K562 (cell line): ENCODE measurements at regions not wholly inside any gene's neighbourhood (a gene's known extent, or its start where the extent isn't known, plus 50 kb on each side); places are given as distances from the start of the nearest gene placed in this dataset.

ENCODE experiments used
- ATAC-seq: fragments of 200-7000 bp; cut with Tn5 transposase; 3 replicates; pipeline ENCODE4 v1.9.1; 2020; ENCODE audit warnings: moderate library complexity
- BruUV-seq: library from RNA; stranded (reverse); fragments of 400-500 nt; replicated peaks from 2 replicates; lab custom pipeline; 2021; lab: Mats Ljungman, UMichigan
- CTCF ChIA-PET: fragments of 300-600 bp; formaldehyde crosslinking; extraction: SDS; loops from one replicate; lab custom pipeline; 2021; ENCODE audit warnings: low intra/inter-chr PET ratio; lab: Yijun Ruan, JAX
- POLR2A ChIA-PET: fragments of 300-600, 350-650 bp; sonication (Branson Sonifier 250); formaldehyde crosslinking; extraction: SDS; loops from one replicate; lab custom pipeline; 2021; ENCODE audit warnings: antibody characterized with exemption, inconsistent platforms; lab: Yijun Ruan, JAX
- DNase-seq, 4 experiments: peaks; one replicate each; pipeline versions ENCODE4 v3.0.0 to v3.0.0-alpha.2; 2011 to 2018; ENCODE audit warnings: low spot score in 3 of 4, mixed read lengths in 3 of 4; ENCODE audit errors: extremely low read depth in 1 of 4
- FAIRE-seq: peaks from 2 replicates; lab custom pipeline; 2011; peaks lifted over from hg19 to GRCh38; lab: Jason Lieb, UNC
- H2AFZ ChIP-seq: 2 replicates; pipeline ENCODE4 v1.6.0; 2011; ENCODE audit warnings: low read depth, low read length, control low read depth, inconsistent platforms
- H3K27ac ChIP-seq: fragments of 200-600 bp; 3 replicates; pipeline ENCODE4 v1.8.0; 2011; ENCODE audit warnings: low read depth, mild to moderate bottlenecking, control low read depth, inconsistent platforms, low read length, moderate library complexity, mixed read lengths; ENCODE audit errors: extremely low read depth
- H3K27me3 ChIP-seq, 2 experiments: fragments of 300-600 bp in 1 of 2; 2 replicates in 1 of 2; 3 replicates in 1 of 2; pipeline versions ENCODE4 v1.6.0 to v1.8.0; 2011; ENCODE audit warnings: inconsistent platforms in 2 of 2, low read length in 2 of 2, mild to moderate bottlenecking in 1 of 2, mixed read lengths in 1 of 2, moderate library complexity in 1 of 2; ENCODE audit not compliant: control insufficient read depth in 2 of 2, insufficient read depth in 2 of 2
- H3K36me3 ChIP-seq: fragments of 300-600 bp; 3 replicates; pipeline ENCODE4 v1.8.0; 2011; ENCODE audit warnings: mild to moderate bottlenecking, low read length, inconsistent platforms; ENCODE audit not compliant: control insufficient read depth, insufficient read depth
- H3K4me1 ChIP-seq, 2 experiments: fragments of 200-600 bp in 1 of 2; replicated peaks in 1 of 2; 2 replicates in 1 of 2; 3 replicates in 1 of 2; pipeline versions ENCODE4 v1.5.1 to v1.8.0; 2011; ENCODE audit warnings: inconsistent platforms in 2 of 2, low read length in 2 of 2, mild to moderate bottlenecking in 1 of 2, mixed read lengths in 1 of 2, moderate library complexity in 1 of 2; ENCODE audit not compliant: control insufficient read depth in 2 of 2, insufficient read depth in 2 of 2
- H3K4me2 ChIP-seq: 2 replicates; pipeline ENCODE4 v1.6.1; 2011; ENCODE audit warnings: low read length, control low read depth, inconsistent platforms, mixed read lengths; ENCODE audit not compliant: insufficient read depth
- H3K4me3 ChIP-seq: fragments of 200-600 bp; sonication (generic), shearing (Covaris generic); 2 replicates; pipeline ENCODE4 v1.5.1; 2016; ENCODE audit warnings: control low read depth, inconsistent platforms
- H3K79me2 ChIP-seq: fragments of 200-600 bp; 3 replicates; pipeline ENCODE4 v1.8.0; 2011; ENCODE audit warnings: low read length, inconsistent platforms; ENCODE audit not compliant: control insufficient read depth, insufficient read depth
- H3K9ac ChIP-seq, 2 experiments: 2 replicates each; pipeline versions ENCODE4 v1.6.0 to v1.6.1; 2011; ENCODE audit warnings: low read depth in 2 of 2, low read length in 2 of 2, control low read depth in 1 of 2, inconsistent platforms in 1 of 2, mild to moderate bottlenecking in 1 of 2, mixed read lengths in 1 of 2; ENCODE audit not compliant: insufficient read depth in 1 of 2
- H3K9me1 ChIP-seq: one replicate; pipeline ENCODE4 v1.6.0; 2011; ENCODE audit warnings: inconsistent platforms, mild to moderate bottlenecking, low read length, moderate library complexity; ENCODE audit not compliant: control insufficient read depth, insufficient read depth
- H3K9me3 ChIP-seq: replicated peaks from 2 replicates; pipeline ENCODE4 v1.5.1; 2011; ENCODE audit warnings: low read depth, low read length, inconsistent platforms; ENCODE audit not compliant: control insufficient read depth, insufficient read depth
- H4K20me1 ChIP-seq: replicated peaks from 2 replicates; pipeline ENCODE4 v1.6.1; 2011; ENCODE audit warnings: low read length, inconsistent platforms, mixed read lengths; ENCODE audit not compliant: control insufficient read depth, insufficient read depth
- CAMTA2 ChIP-seq: fragments of 250-450 bp; sonication (Bioruptor Pico); conservative IDR thresholded peaks from 2 replicates; pipeline ENCODE4 v1.5.1; 2022
- ERF ChIP-seq: fragments of 450-650 bp; formaldehyde crosslinking; IDR thresholded peaks from 2 replicates; pipeline ENCODE4 v1.4.0; 2020; ENCODE audit warnings: mild to moderate bottlenecking, mixed read lengths
- PURB ChIP-seq: sonication (generic); formaldehyde crosslinking; IDR thresholded peaks from 2 replicates; pipeline ENCODE4 v1.9.0; 2021; ENCODE audit warnings: low read depth, mild to moderate bottlenecking, missing genetic modification reagents
- PYGO2 ChIP-seq: fragments of 450-650 bp; IDR thresholded peaks from 2 replicates; pipeline ENCODE4 v1.6.1; 2016; ENCODE audit warnings: mild to moderate bottlenecking, missing genetic modification characterization, moderate library complexity, missing compliant biosample characterization
- RCOR1 ChIP-seq, 2 experiments: IDR thresholded peaks; 2 replicates each; pipeline ENCODE4 v1.6.1; 2012; ENCODE audit warnings: low read depth in 2 of 2, low read length in 2 of 2, borderline replicate concordance in 1 of 2, improper control_type of control experiment in 1 of 2
- SREBF2 ChIP-seq: sonication (generic); formaldehyde crosslinking; IDR thresholded peaks from 2 replicates; pipeline ENCODE4 v1.4.0; 2020; ENCODE audit warnings: mild to moderate bottlenecking, missing genetic modification reagents
- ZFP30 ChIP-seq: fragments of 250-450 bp; sonication (Bioruptor Pico); IDR thresholded peaks from 2 replicates; pipeline ENCODE4 v1.8.0; 2022; ENCODE audit warnings: moderate library complexity, mild to moderate bottlenecking, inconsistent platforms, borderline replicate concordance
- ZNF197 ChIP-seq: fragments of 200-800 bp; sonication (Bioruptor generic); IDR thresholded peaks from 2 replicates; pipeline ENCODE4 v1.6.1; 2016; ENCODE audit warnings: low read depth, missing genetic modification characterization, missing compliant biosample characterization
- ZNF41 ChIP-seq: fragments of 250-450 bp; sonication (Bioruptor Pico); conservative IDR thresholded peaks from 2 replicates; pipeline ENCODE4 v1.4.0; 2020; ENCODE audit warnings: mild to moderate bottlenecking
- WGBS: fragments of 100-300 bp; shearing (Covaris generic); methylation state at CpG from one replicate; pipeline ENCODE4 v1.1.6; 2016; ENCODE audit warnings: low coverage, mixed read lengths; ENCODE audit not compliant: insufficient coverage; ENCODE audit errors: missing lambda C conversion rate; 5-methylcytosine and 5-hydroxymethylcytosine counted together
- in situ Hi-C: fragments of 300-500 bp; cut with MboI; formaldehyde crosslinking; loops from 4 replicates; pipeline ENCODE4 v1.15.0; 2018; ENCODE audit warnings: inconsistent platforms, mixed read lengths
- intact Hi-C: fragments of 100-400 bp; cut with micrococcal nuclease; formaldehyde crosslinking; loops from 2 replicates; pipeline ENCODE4 v1.14.2; 2022
- TF ChIP-seq, protein P1 (sequence below): fragments of 450-650 bp; IDR thresholded peaks from 2 replicates; pipeline ENCODE4 v1.6.1; 2017; ENCODE audit warnings: mild to moderate bottlenecking, moderate library complexity

DNA sequence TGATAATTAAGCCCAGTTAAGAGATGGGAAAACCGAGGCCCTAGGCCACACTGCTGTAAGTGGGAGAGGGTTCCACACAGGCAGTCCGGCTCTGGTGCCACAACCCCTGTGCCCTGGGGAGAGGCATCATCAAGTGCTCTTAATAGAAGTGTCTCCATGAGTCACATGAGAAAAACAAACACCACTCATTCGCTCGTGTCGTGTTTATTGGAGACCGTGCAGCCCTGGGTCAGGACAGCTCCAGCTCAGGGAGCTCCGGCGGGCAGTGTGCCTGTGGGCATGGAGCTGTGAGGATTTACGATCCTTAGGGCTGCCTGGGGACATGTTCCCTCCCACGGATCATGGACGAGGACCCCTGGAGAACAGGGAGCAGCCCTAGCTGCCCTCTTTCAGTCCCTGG, 658.5 kb downstream of the AJAP1 start:
- H3K4me1 ChIP-seq: no peaks in the 10 kb centered on the region
- BruUV-seq: no TSS peak
- H3K79me2 ChIP-seq: no peaks in the 10 kb centered on the region
- FAIRE-seq (no peak), ATAC-seq (no peak), DNase-seq (no peak)
- H3K9ac ChIP-seq: no peak overlapping the region
- ChIA-PET CTCF (no interaction called here), POLR2A (no interaction called here)
- no peak overlapping the region for H3K27ac ChIP-seq
- H3K9me1 ChIP-seq: no peaks in the 10 kb centered on the region
- no peak overlapping the region for H3K4me3 ChIP-seq
- peaks cover 0 to 21% of the 10 kb centered on the region in 2 experiments; a peak in 1 of 5 replicates for H3K27me3 ChIP-seq
- intact Hi-C loops (no loop called here), in situ Hi-C loops (no loop called here)
- no peak overlapping the region for H3K4me2 ChIP-seq
- H4K20me1 ChIP-seq: no peaks in the 10 kb centered on the region
- no peaks in the 10 kb centered on the region for H3K9me3 ChIP-seq
- WGBS: 0% methylated on average over 11 of the region's 11 CpGs
- no peak overlapping the region for H2AFZ ChIP-seq
- TF ChIP-seq ZFP30 (CRISPR knock-in tag) (no peak), PURB (no peak), ZNF41 (CRISPR knock-in tag) (no peak), PYGO2 (tag) (no peak), ZNF197 (CRISPR knock-in tag) (no peak), ERF (CRISPR knock-in tag) (no peak), SREBF2 (CRISPR knock-in tag) (no peak), CAMTA2 (CRISPR knock-in tag) (no peak), RCOR1 (IDR thresholded peaks at IDR 0.05; ENCODE audit: borderline replicate concordance in 1 of 2, low read depth in 2 of 2, low read length in 2 of 2) (no peak)
- TF ChIP-seq, protein P1, sequence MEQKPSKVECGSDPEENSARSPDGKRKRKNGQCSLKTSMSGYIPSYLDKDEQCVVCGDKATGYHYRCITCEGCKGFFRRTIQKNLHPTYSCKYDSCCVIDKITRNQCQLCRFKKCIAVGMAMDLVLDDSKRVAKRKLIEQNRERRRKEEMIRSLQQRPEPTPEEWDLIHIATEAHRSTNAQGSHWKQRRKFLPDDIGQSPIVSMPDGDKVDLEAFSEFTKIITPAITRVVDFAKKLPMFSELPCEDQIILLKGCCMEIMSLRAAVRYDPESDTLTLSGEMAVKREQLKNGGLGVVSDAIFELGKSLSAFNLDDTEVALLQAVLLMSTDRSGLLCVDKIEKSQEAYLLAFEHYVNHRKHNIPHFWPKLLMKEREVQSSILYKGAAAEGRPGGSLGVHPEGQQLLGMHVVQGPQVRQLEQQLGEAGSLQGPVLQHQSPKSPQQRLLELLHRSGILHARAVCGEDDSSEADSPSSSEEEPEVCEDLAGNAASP: no peak
- H3K36me3 ChIP-seq: no peaks in the 10 kb centered on the region
